Epithelial cell of esophagus (primary cell): ENCODE measurements at regions not wholly inside any gene's neighbourhood (a gene's known extent, or its start where the extent isn't known, plus 50 kb on each side); places are given as distances from the start of the nearest gene placed in this dataset.

ENCODE experiments used
- DNase-seq: peaks from one replicate; pipeline ENCODE4 v3.0.0; 2010; ENCODE audit warnings: low read depth
- H3K4me3 ChIP-seq: 2 replicates; pipeline ENCODE4 v1.5.1; 2011; ENCODE audit warnings: mild to moderate bottlenecking, low read length, control low read depth
- TF ChIP-seq, protein P1 (sequence below): IDR thresholded peaks from 2 replicates; pipeline ENCODE4 v1.5.1; 2011; ENCODE audit warnings: low read depth, mild to moderate bottlenecking, low read length, control low read depth, inconsistent platforms; ENCODE audit not compliant: insufficient read depth; ENCODE audit errors: missing control alignments

DNA sequence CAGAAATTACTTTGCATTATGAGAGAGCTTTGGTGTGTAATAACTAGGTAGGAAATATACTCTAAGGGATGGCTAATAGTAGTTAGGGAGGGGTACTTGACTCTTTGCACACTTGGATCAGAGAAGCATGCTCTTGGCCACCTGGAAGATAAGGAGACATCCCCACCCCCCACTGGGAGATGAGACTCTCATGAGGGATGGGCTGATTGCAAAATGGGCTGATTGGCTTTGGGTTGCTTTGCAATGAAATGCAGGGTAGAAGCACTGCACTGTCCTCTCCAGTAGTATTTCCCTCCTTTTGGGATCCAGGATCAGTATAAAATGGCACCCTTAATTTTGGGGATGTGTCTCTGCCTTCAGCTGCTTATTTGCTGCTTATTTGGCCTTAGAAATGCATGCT, 71.2 kb upstream of the EPS8L3 start:
- no peak for DNase-seq
- TF ChIP-seq, protein P1, sequence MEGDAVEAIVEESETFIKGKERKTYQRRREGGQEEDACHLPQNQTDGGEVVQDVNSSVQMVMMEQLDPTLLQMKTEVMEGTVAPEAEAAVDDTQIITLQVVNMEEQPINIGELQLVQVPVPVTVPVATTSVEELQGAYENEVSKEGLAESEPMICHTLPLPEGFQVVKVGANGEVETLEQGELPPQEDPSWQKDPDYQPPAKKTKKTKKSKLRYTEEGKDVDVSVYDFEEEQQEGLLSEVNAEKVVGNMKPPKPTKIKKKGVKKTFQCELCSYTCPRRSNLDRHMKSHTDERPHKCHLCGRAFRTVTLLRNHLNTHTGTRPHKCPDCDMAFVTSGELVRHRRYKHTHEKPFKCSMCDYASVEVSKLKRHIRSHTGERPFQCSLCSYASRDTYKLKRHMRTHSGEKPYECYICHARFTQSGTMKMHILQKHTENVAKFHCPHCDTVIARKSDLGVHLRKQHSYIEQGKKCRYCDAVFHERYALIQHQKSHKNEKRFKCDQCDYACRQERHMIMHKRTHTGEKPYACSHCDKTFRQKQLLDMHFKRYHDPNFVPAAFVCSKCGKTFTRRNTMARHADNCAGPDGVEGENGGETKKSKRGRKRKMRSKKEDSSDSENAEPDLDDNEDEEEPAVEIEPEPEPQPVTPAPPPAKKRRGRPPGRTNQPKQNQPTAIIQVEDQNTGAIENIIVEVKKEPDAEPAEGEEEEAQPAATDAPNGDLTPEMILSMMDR, result no peak
- H3K4me3 ChIP-seq, result no peak overlapping the region

DNA sequence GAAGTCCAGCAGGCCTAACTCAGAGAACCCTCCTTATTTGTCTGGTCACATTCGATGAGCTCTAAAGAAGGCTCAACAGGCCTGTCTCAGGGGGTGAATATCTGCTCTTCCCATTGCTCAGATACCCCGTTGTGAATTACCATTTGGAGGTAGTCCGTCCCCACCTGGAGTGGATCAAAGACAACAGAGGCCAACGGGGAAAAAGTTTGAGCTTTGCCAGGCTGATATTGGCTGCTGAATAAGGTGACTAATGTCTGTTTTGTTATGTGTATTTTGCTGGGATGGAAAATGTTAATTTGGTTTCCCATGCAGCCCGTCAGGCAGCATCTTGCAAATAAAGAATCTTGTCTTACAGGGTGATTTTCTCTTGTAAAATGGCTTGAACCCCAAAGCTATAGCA, 69.2 kb upstream of the EPS8L3 start:
- no peak overlapping the region for H3K4me3 ChIP-seq
- DNase-seq, result no peak
- TF ChIP-seq, protein P1, result no peak

DNA sequence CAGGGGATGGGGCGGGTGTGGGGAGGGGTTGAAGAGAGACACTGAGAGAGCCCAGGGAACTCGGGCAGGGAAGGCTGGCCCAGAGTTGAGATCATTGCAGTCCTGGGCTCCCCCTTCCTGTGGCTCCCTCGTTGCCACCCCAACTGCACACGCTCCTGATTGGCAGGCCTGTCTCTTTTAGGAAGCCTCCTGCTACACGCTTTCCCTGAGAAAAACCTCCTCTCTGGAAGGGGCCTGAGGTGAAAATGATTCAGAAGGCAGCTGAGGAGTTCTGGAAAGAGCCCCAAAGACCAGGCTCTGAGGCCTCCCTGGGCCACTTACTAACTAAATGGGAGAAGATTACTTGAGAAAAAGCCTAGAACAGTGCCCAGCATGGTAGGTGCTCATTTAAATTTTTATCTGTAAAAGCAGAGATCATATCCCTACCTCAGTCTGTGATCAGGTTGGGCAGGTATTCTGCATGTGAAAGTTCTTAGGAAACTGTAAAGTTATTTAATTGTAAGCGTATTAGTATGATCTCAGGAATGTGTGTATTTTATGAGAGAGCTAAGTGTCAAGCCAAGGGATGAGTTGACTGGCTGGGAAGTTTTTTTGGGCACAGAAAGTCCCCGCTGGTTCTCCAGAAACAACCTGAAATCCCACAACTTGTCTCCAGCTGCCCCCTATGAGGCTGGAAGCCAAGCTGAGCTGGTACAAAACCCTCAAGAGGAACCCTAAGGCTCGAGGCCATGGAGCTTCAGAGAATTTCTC, 65.2 kb upstream of the EPS8L3 start:
- DNase-seq, result peak; percentile 60
- no peak overlapping the region for H3K4me3 ChIP-seq
- TF ChIP-seq, protein P1, result no peak

DNA sequence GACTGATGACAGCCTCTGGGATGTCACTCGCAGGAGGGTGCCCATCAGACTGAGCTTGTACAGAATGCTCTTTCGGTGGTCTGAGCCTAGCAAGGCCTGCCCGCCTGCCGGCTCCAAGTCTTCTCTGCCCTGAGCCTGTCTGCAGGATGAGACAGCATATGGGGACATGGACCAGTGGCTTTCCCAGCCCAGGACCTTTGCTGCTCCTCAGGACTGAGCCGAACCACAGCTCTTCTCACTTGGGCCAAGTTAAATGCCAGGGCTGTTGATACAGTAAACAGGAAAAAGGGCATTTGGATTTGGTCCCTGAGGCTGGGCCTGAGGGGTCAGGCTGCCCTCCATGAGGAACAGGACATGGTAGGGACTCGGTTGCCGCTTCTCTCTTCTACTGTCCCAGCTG, 64.3 kb upstream of the EPS8L3 start:
- no peak for DNase-seq
- TF ChIP-seq, protein P1, result no peak
- H3K4me3 ChIP-seq, result no peak overlapping the region

DNA sequence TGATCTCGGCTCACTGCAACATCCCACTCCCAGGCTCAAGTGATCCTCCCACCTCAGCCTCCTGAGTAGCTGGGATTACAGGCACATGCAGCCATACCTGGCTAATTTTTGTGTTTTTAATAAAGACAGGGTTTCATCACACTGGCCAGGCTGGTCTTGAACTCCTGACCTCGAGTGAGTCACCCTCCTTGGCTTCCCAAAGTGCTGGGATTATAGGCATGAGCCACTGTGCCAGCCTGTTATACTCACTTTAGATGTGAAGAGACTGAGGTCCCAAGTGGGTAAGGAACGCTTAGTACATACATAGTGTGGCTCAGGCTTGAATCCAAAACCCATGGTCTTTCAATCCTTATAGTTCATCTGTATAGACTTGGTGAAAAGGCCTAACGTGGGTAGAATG, 63.7 kb upstream of the EPS8L3 start:
- TF ChIP-seq, protein P1, result no peak
- H3K4me3 ChIP-seq, result no peak overlapping the region
- peak; percentile 38 for DNase-seq

DNA sequence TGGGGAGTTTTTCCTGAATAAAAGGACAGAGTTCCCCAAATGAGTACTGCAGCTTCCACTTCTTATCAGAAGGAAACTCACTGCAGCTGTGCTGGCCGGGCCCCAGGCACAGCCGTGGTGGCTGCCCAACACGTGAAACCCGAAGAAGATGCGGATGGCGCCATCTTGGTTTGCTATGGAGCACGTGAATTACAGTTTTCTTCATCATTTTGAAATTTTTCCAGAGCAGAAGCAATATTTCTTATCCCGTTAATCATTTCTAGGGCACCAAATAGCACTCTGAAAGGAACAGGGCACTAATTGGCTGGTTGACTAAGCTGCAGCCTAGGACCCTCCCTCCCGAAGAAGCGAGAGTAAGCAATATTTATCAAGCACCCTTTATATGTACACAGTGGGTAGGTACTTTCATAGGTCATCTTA, 63.2 kb upstream of the EPS8L3 start:
- H3K4me3 ChIP-seq, result no peak overlapping the region
- no peak for DNase-seq
- TF ChIP-seq, protein P1, result no peak

DNA sequence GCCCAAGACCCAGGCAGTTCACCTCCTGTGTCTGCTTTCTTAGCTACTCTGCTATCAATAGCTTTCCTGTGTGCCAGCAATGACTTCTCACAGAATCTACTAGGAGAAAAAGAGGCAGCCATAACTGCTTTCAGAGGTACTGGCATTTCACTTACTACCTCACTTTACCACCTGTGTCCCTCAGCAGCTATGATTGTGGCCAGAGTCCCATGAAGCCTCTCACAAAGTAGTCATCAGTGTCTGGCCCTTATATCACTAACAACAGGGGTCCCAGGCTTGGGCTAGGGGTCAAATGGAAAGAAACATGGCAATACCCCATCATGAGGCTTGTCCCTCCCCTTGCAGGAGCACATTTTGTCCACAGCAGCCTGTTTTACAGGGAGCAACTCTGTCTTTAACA, 62.7 kb upstream of the EPS8L3 start:
- TF ChIP-seq, protein P1, result no peak
- no peak for DNase-seq
- H3K4me3 ChIP-seq, result no peak overlapping the region
